CD14-positive monocyte (primary cell): ENCODE measurements at regions not wholly inside any gene's neighbourhood (a gene's known extent, or its start where the extent isn't known, plus 50 kb on each side); places are given as distances from the start of the nearest gene placed in this dataset.

Source experiments
- DNase-seq, 3 donors: peaks; one replicate each; pipeline ENCODE4 v3.0.0-alpha.2; 2011 to 2022
- H2AFZ ChIP-seq: 2 replicates; pipeline ENCODE4 v1.6.0; 2012; ENCODE audit warnings: mild to moderate bottlenecking, low read depth, low read length, inconsistent platforms; ENCODE audit not compliant: insufficient read depth, poor library complexity, severe bottlenecking
- H3K27ac ChIP-seq, 2 donors: 1 replicate in 1 of 2; 2 replicates in 1 of 2; pipeline ENCODE4 v1.5.1; 2012 to 2013; ENCODE audit warnings: low read length in 2 of 2, control low read depth in 1 of 2, inconsistent platforms in 1 of 2, low read depth in 1 of 2, mild to moderate bottlenecking in 1 of 2
- H3K27me3 ChIP-seq, 2 donors: one replicate each; pipeline versions ENCODE4 v1.6.0 to v1.6.1; 2011 to 2013; ENCODE audit warnings: low read length in 2 of 2; ENCODE audit not compliant: control insufficient read depth in 2 of 2, insufficient read depth in 2 of 2
- H3K36me3 ChIP-seq, 2 donors: replicated peaks in 1 of 2; 1 replicate in 1 of 2; 2 replicates in 1 of 2; pipeline versions ENCODE4 v1.5.1 to v1.6.1; 2012 to 2013; ENCODE audit warnings: low read length in 2 of 2, control low read depth in 1 of 2, inconsistent platforms in 1 of 2, mild to moderate bottlenecking in 1 of 2; ENCODE audit not compliant: insufficient read depth in 2 of 2, control insufficient read depth in 1 of 2
- H3K4me1 ChIP-seq, 2 donors: 1 replicate in 1 of 2; 2 replicates in 1 of 2; pipeline versions ENCODE4 v1.5.1 to v1.6.1; 2012 to 2013; ENCODE audit warnings: low read length in 2 of 2, control low read depth in 1 of 2, inconsistent platforms in 1 of 2, mild to moderate bottlenecking in 1 of 2, moderate library complexity in 1 of 2; ENCODE audit not compliant: insufficient read depth in 2 of 2, control insufficient read depth in 1 of 2
- H3K4me2 ChIP-seq: replicated peaks from 2 replicates; pipeline ENCODE3; 2012; ENCODE audit warnings: low read length, moderate library complexity, mild to moderate bottlenecking; ENCODE audit not compliant: poor library complexity, severe bottlenecking; ENCODE audit errors: extremely low read depth
- H3K4me3 ChIP-seq, 3 experiments: fragments of 200-600 bp in 1 of 3; sonication (generic) in 1 of 3; replicated peaks in 1 of 3; 1 replicate in 2 of 3; 2 replicates in 1 of 3; pipeline ENCODE4 v1.5.1; 2011 to 2013; ENCODE audit warnings: low read length in 3 of 3, mild to moderate bottlenecking in 3 of 3, control low read depth in 2 of 3, low read depth in 2 of 3, inconsistent platforms in 1 of 3, moderate library complexity in 1 of 3
- H3K79me2 ChIP-seq: 2 replicates; pipeline ENCODE4 v1.6.0; 2012; ENCODE audit warnings: mild to moderate bottlenecking, control low read depth, inconsistent platforms, low read length, moderate library complexity; ENCODE audit not compliant: insufficient read depth
- H3K9ac ChIP-seq: 2 replicates; pipeline ENCODE4 v1.6.0; 2017; ENCODE audit warnings: low read length, mild to moderate bottlenecking; ENCODE audit not compliant: insufficient read depth, poor library complexity, severe bottlenecking
- H3K9me3 ChIP-seq, 2 donors: replicated peaks in 1 of 2; 1 replicate in 1 of 2; 2 replicates in 1 of 2; pipeline versions ENCODE4 v1.5.1 to v1.6.1; 2012 to 2013; ENCODE audit warnings: low read length in 2 of 2, control low read depth in 1 of 2; ENCODE audit not compliant: control insufficient read depth in 1 of 2, insufficient read depth in 1 of 2
- H4K20me1 ChIP-seq: 2 replicates; pipeline ENCODE4 v1.6.0; 2012; ENCODE audit warnings: mild to moderate bottlenecking, low read length, control low read depth, moderate library complexity; ENCODE audit not compliant: insufficient read depth
- H3K27ac Mint-ChIP-seq, 7 donors: one replicate each; pipeline ENCODE4 v1.8.0; 2020; ENCODE audit warnings: mild to moderate bottlenecking in 7 of 7, mixed read lengths in 7 of 7, moderate library complexity in 6 of 7, inconsistent platforms in 2 of 7
- H3K27me3 Mint-ChIP-seq, 3 donors: one replicate each; pipeline ENCODE4 v1.8.0; 2021 to 2022; ENCODE audit warnings: low read depth in 3 of 3, mild to moderate bottlenecking in 3 of 3, mixed read lengths in 3 of 3, moderate library complexity in 3 of 3, inconsistent platforms in 1 of 3
- H3K36me3 Mint-ChIP-seq, 2 donors: one replicate each; pipeline ENCODE4 v1.8.0; 2020; ENCODE audit warnings: mixed read lengths in 2 of 2, inconsistent platforms in 1 of 2, mild to moderate bottlenecking in 1 of 2
- H3K4me1 Mint-ChIP-seq: one replicate; pipeline ENCODE4 v1.8.0; 2020; ENCODE audit warnings: mild to moderate bottlenecking, mixed read lengths
- H3K4me3 Mint-ChIP-seq, 2 donors: one replicate each; pipeline ENCODE4 v1.8.0; 2020; ENCODE audit warnings: mild to moderate bottlenecking in 2 of 2, mixed read lengths in 2 of 2, moderate library complexity in 1 of 2
- H3K9me3 Mint-ChIP-seq, 7 donors: one replicate each; pipeline ENCODE4 v1.8.0; 2020 to 2022; ENCODE audit warnings: mixed read lengths in 7 of 7, mild to moderate bottlenecking in 6 of 7, moderate library complexity in 6 of 7, inconsistent platforms in 2 of 7
- WGBS: methylation state at CpG from one replicate; pipeline ENCODE4 v1.1.5; 2013; ENCODE audit warnings: missing lambda C conversion rate; ENCODE audit not compliant: insufficient coverage; 5-methylcytosine and 5-hydroxymethylcytosine counted together
- intact Hi-C, 2 donors: fragments of 100-400 bp; cut with micrococcal nuclease; formaldehyde crosslinking; loops; one replicate each; pipeline versions ENCODE4 v1.15.0 to v1.15.1; 2023
- TF ChIP-seq, protein P1 (sequence below): fragments of 200-600 bp; IDR thresholded peaks from one replicate; pipeline ENCODE4 v1.8.0; 2022; ENCODE audit warnings: antibody characterized with exemption, mild to moderate bottlenecking

DNA sequence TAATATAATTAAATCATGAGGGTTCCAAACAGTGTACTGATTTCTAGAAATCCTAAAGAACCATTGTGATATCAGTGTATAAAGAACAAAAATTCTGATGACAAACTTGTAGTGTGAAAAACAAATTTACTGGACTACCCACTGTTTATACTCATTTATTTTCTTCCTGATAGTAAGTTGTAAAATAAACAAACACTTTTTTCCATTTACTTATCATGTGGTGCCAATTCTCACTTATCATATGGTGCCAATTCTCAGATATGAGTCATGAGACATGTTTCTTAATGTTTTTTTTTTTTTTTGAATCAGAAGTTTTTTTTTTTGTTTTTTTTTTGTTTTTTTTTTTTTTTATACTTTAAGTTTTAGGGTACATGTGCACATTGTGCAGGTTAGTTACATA is 137.7 kb downstream of the LEPR start:
- TF ChIP-seq, protein P1, sequence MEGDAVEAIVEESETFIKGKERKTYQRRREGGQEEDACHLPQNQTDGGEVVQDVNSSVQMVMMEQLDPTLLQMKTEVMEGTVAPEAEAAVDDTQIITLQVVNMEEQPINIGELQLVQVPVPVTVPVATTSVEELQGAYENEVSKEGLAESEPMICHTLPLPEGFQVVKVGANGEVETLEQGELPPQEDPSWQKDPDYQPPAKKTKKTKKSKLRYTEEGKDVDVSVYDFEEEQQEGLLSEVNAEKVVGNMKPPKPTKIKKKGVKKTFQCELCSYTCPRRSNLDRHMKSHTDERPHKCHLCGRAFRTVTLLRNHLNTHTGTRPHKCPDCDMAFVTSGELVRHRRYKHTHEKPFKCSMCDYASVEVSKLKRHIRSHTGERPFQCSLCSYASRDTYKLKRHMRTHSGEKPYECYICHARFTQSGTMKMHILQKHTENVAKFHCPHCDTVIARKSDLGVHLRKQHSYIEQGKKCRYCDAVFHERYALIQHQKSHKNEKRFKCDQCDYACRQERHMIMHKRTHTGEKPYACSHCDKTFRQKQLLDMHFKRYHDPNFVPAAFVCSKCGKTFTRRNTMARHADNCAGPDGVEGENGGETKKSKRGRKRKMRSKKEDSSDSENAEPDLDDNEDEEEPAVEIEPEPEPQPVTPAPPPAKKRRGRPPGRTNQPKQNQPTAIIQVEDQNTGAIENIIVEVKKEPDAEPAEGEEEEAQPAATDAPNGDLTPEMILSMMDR = no peak
- peaks cover 0 to 14% (median 9%) of the 10 kb centered on the region in 7 donors for H3K9me3 Mint-ChIP-seq
- no peak overlapping the region for H3K27ac ChIP-seq
- H3K27me3 Mint-ChIP-seq = peaks cover 0 to 2% (median 0%) of the 10 kb centered on the region in 3 donors
- H3K36me3 ChIP-seq = no peaks in the 10 kb centered on the region
- no peaks in the 10 kb centered on the region for H3K36me3 Mint-ChIP-seq
- no peaks in the 10 kb centered on the region for H4K20me1 ChIP-seq
- H3K4me2 ChIP-seq = no peak overlapping the region
- H3K27me3 ChIP-seq = no peaks in the 10 kb centered on the region
- H3K4me3 ChIP-seq = no peak overlapping the region
- H3K9ac ChIP-seq = no peak overlapping the region
- H3K27ac Mint-ChIP-seq = no peak overlapping the region
- DNase-seq = no peak
- peaks cover 9 to 12% of the 10 kb centered on the region in 2 donors for H3K9me3 ChIP-seq
- intact Hi-C loops = no loop called here
- H3K79me2 ChIP-seq = no peaks in the 10 kb centered on the region
- no peaks in the 10 kb centered on the region for H3K4me1 Mint-ChIP-seq
- H3K4me3 Mint-ChIP-seq = no peak overlapping the region
- H3K4me1 ChIP-seq = no peaks in the 10 kb centered on the region
- H2AFZ ChIP-seq = no peak overlapping the region

DNA sequence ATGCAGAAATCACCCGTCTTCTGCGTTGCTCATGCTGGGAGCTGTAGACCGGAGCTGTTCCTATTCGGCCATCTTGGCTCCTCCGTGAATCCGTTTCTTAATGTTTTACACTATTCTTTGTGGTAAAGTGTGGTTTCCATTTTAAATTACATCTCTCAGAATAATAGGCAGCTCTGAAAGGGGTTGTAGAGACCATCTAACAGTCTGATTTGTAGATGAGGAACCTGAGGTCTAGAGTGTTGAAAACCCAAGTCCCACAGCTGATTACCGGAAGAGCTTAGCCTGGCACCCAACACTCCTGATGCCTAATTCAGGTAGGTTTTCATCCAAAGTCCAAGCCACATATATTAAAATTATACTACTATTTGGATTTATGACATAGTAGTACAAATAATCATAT is 144.0 kb downstream of the LEPR start:
- no peak overlapping the region for H3K4me3 ChIP-seq
- no peaks in the 10 kb centered on the region for H3K4me1 ChIP-seq
- H3K36me3 ChIP-seq = no peaks in the 10 kb centered on the region
- no peak overlapping the region for H2AFZ ChIP-seq
- H3K27me3 ChIP-seq = no peaks in the 10 kb centered on the region
- TF ChIP-seq, protein P1 = no peak
- Mint-ChIP-seq H3K27me3 (no peaks in the 10 kb centered on the region), H3K4me1 (no peaks in the 10 kb centered on the region), H3K27ac (no peak overlapping the region), H3K4me3 (no peak overlapping the region), H3K9me3 (peaks cover 0 to 5% (median 0%) of the 10 kb centered on the region in 7 donors), H3K36me3 (no peaks in the 10 kb centered on the region)
- no peaks in the 10 kb centered on the region for H3K79me2 ChIP-seq
- no CpG with 5 or more reads among the region's 7 CpGs for WGBS
- DNase-seq = no peak
- intact Hi-C loops = no loop called here
- no peaks in the 10 kb centered on the region for H4K20me1 ChIP-seq
- H3K9me3 ChIP-seq = no peaks in the 10 kb centered on the region
- no peak overlapping the region for H3K27ac ChIP-seq
- H3K9ac ChIP-seq = no peak overlapping the region
- H3K4me2 ChIP-seq = no peak overlapping the region
